ENCODE measurements at regions not wholly inside any gene's neighbourhood (a gene's known extent, or its start where the extent isn't known, plus 50 kb on each side); places are given as distances from the start of the nearest gene placed in this dataset.

GRCh38 chr1:81548918-81549587 is 251.7 kb upstream of the ADGRL2 start:
- TF ChIP-seq CTCF (IDR thresholded peaks at IDR 0.05): no peak
- no peak for TF ChIP-seq POLR2A (IDR thresholded peaks at IDR 0.05)
